ENCODE measurements at regions not wholly inside any gene's neighbourhood (a gene's known extent, or its start where the extent isn't known, plus 50 kb on each side); places are given as distances from the start of the nearest gene placed in this dataset.

DNA sequence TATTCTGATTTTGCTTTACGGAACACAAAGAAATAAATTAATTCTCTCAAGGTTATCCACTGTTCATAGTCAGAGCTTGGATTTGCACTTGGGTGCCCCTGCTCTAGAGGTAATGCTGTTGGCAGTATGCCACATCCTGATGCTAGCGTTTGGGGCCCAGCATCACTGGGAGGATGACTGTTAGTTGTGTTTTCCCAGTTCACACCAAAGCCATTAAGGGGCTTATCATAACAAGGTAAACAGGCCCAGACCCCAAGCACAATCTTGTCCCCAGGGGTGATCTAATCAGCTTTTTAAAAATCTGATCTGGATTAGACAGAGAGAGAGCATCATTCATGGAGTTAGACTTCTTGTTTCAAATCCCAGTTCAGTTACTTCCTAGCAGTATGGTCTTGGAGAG lies 60.2 kb upstream of the PBX1 start:
- no peak for DNase-seq (ENCODE audit: low spot score)
- no peak overlapping the region for H3K4me3 ChIP-seq
- no peak overlapping the region for H3K27ac ChIP-seq
- TF ChIP-seq, protein P1, sequence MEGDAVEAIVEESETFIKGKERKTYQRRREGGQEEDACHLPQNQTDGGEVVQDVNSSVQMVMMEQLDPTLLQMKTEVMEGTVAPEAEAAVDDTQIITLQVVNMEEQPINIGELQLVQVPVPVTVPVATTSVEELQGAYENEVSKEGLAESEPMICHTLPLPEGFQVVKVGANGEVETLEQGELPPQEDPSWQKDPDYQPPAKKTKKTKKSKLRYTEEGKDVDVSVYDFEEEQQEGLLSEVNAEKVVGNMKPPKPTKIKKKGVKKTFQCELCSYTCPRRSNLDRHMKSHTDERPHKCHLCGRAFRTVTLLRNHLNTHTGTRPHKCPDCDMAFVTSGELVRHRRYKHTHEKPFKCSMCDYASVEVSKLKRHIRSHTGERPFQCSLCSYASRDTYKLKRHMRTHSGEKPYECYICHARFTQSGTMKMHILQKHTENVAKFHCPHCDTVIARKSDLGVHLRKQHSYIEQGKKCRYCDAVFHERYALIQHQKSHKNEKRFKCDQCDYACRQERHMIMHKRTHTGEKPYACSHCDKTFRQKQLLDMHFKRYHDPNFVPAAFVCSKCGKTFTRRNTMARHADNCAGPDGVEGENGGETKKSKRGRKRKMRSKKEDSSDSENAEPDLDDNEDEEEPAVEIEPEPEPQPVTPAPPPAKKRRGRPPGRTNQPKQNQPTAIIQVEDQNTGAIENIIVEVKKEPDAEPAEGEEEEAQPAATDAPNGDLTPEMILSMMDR (IDR thresholded peaks at IDR 0.05): no peak

DNA sequence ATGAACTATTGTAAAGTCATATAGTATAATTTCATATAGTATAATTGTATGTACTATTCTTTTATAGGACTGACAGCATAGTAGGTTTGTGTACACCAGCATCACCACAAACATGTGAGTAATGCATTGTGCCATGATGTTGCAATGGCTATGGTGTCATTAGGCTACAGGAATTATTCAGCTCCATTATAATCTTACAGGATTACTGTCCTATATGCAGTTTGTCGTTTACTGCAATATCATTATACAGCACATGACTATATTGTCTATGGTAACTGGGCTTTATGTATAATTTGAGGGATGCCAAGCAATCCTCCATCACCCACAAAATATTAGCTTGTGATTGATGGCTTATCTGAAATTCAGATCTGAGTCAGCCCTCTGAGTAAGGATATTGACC lies 54.2 kb upstream of the PBX1 start:
- no peak for DNase-seq (ENCODE audit: low spot score)
- Histone ChIP-seq H3K4me3 (no peak overlapping the region), H3K27ac (no peak overlapping the region)
- TF ChIP-seq, protein P1 (IDR thresholded peaks at IDR 0.05): no peak

All from coronary artery (tissue), 2 donors.